SK-N-SH (cell line): ENCODE measurements at regions not wholly inside any gene's neighbourhood (a gene's known extent, or its start where the extent isn't known, plus 50 kb on each side); places are given as distances from the start of the nearest gene placed in this dataset.
"Not testable (repeated sequence)": the region's sequence is repeated elsewhere in the genome, so short reads cannot be mapped to it uniquely, and the experiment has no call there.

Source experiments
- CTCF ChIP-seq: fragments of 200-600 bp; sonication (generic); IDR thresholded peaks from 2 replicates; pipeline ENCODE4 v1.6.1; 2017; ENCODE audit warnings: antibody characterized with exemption, mild to moderate bottlenecking, moderate library complexity
- EZH2phosphoT487 ChIP-seq: fragments of 200-600 bp; sonication (generic); IDR thresholded peaks from 2 replicates; pipeline ENCODE4 v1.6.1; 2017; ENCODE audit warnings: low read depth, mixed run types, mild to moderate bottlenecking, antibody characterized with exemption, moderate library complexity, borderline replicate concordance
- FOSL2 ChIP-seq: IDR thresholded peaks from 2 replicates; pipeline ENCODE4 v1.4.0; 2012; ENCODE audit warnings: low read depth, mild to moderate bottlenecking, moderate library complexity, borderline replicate concordance

GRCh38 chr14:105696388-105696787, 170.0 kb downstream of the TMEM121 start:
- not testable (repeated sequence) for TF ChIP-seq CTCF, EZH2phosphoT487, FOSL2
